ENCODE measurements at regions not wholly inside any gene's neighbourhood (a gene's known extent, or its start where the extent isn't known, plus 50 kb on each side); places are given as distances from the start of the nearest gene placed in this dataset.

DNA sequence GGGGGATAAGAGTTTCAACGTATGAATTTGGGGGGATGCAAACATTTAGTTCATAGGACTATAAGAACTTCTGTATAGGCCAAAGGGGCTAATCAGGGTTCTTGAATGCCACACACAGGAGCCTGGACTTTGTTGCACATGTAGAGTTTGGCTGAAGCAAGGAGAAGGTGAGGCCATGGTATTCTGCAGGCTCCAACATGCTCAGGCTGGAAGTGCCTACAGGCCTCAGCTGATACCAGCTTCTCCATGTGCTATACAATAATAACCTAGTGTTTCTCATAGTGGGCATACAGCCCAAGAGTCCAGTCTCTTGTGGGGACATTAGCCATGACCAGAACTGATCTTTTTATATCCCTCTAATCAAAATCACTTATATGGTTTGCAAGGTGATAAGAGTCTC, 399.7 kb upstream of the MCTP2 start:
- no peak for TF ChIP-seq TEAD4 (CRISPR knock-in tag; IDR thresholded peaks at IDR 0.05)
- no peak for TF ChIP-seq ZNF263 (CRISPR knock-in tag; IDR thresholded peaks at IDR 0.05; ENCODE audit: low read depth)
- TF ChIP-seq, protein P1, sequence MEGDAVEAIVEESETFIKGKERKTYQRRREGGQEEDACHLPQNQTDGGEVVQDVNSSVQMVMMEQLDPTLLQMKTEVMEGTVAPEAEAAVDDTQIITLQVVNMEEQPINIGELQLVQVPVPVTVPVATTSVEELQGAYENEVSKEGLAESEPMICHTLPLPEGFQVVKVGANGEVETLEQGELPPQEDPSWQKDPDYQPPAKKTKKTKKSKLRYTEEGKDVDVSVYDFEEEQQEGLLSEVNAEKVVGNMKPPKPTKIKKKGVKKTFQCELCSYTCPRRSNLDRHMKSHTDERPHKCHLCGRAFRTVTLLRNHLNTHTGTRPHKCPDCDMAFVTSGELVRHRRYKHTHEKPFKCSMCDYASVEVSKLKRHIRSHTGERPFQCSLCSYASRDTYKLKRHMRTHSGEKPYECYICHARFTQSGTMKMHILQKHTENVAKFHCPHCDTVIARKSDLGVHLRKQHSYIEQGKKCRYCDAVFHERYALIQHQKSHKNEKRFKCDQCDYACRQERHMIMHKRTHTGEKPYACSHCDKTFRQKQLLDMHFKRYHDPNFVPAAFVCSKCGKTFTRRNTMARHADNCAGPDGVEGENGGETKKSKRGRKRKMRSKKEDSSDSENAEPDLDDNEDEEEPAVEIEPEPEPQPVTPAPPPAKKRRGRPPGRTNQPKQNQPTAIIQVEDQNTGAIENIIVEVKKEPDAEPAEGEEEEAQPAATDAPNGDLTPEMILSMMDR (IDR thresholded peaks at IDR 0.05) = no peak
- TF ChIP-seq, protein P2, sequence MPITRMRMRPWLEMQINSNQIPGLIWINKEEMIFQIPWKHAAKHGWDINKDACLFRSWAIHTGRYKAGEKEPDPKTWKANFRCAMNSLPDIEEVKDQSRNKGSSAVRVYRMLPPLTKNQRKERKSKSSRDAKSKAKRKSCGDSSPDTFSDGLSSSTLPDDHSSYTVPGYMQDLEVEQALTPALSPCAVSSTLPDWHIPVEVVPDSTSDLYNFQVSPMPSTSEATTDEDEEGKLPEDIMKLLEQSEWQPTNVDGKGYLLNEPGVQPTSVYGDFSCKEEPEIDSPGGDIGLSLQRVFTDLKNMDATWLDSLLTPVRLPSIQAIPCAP (CRISPR knock-in tag; IDR thresholded peaks at IDR 0.05) = no peak
- TF ChIP-seq ETV6 (CRISPR knock-in tag; IDR thresholded peaks at IDR 0.05) = no peak
- TF ChIP-seq, protein P3, sequence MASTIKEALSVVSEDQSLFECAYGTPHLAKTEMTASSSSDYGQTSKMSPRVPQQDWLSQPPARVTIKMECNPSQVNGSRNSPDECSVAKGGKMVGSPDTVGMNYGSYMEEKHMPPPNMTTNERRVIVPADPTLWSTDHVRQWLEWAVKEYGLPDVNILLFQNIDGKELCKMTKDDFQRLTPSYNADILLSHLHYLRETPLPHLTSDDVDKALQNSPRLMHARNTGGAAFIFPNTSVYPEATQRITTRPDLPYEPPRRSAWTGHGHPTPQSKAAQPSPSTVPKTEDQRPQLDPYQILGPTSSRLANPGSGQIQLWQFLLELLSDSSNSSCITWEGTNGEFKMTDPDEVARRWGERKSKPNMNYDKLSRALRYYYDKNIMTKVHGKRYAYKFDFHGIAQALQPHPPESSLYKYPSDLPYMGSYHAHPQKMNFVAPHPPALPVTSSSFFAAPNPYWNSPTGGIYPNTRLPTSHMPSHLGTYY (CRISPR knock-in tag; IDR thresholded peaks at IDR 0.05) = no peak
- TF ChIP-seq, protein P4, sequence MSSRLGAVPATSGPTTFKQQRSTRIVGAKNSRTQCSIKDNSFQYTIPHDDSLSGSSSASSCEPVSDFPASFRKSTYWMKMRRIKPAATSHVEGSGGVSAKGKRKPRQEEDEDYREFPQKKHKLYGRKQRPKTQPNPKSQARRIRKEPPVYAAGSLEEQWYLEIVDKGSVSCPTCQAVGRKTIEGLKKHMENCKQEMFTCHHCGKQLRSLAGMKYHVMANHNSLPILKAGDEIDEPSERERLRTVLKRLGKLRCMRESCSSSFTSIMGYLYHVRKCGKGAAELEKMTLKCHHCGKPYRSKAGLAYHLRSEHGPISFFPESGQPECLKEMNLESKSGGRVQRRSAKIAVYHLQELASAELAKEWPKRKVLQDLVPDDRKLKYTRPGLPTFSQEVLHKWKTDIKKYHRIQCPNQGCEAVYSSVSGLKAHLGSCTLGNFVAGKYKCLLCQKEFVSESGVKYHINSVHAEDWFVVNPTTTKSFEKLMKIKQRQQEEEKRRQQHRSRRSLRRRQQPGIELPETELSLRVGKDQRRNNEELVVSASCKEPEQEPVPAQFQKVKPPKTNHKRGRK (CRISPR knock-in tag; IDR thresholded peaks at IDR 0.05; ENCODE audit: borderline replicate concordance) = no peak
- no peak for TF ChIP-seq ZNF423 (CRISPR knock-in tag; IDR thresholded peaks at IDR 0.05)
- TF ChIP-seq, protein P5, sequence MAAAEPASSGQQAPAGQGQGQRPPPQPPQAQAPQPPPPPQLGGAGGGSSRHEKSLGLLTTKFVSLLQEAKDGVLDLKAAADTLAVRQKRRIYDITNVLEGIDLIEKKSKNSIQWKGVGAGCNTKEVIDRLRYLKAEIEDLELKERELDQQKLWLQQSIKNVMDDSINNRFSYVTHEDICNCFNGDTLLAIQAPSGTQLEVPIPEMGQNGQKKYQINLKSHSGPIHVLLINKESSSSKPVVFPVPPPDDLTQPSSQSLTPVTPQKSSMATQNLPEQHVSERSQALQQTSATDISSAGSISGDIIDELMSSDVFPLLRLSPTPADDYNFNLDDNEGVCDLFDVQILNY (CRISPR knock-in tag; IDR thresholded peaks at IDR 0.05) = no peak
- no peak for TF ChIP-seq NFYB (CRISPR knock-in tag; conservative IDR thresholded peaks at IDR 0.05; ENCODE audit: low read depth)
- TF ChIP-seq, protein P6, sequence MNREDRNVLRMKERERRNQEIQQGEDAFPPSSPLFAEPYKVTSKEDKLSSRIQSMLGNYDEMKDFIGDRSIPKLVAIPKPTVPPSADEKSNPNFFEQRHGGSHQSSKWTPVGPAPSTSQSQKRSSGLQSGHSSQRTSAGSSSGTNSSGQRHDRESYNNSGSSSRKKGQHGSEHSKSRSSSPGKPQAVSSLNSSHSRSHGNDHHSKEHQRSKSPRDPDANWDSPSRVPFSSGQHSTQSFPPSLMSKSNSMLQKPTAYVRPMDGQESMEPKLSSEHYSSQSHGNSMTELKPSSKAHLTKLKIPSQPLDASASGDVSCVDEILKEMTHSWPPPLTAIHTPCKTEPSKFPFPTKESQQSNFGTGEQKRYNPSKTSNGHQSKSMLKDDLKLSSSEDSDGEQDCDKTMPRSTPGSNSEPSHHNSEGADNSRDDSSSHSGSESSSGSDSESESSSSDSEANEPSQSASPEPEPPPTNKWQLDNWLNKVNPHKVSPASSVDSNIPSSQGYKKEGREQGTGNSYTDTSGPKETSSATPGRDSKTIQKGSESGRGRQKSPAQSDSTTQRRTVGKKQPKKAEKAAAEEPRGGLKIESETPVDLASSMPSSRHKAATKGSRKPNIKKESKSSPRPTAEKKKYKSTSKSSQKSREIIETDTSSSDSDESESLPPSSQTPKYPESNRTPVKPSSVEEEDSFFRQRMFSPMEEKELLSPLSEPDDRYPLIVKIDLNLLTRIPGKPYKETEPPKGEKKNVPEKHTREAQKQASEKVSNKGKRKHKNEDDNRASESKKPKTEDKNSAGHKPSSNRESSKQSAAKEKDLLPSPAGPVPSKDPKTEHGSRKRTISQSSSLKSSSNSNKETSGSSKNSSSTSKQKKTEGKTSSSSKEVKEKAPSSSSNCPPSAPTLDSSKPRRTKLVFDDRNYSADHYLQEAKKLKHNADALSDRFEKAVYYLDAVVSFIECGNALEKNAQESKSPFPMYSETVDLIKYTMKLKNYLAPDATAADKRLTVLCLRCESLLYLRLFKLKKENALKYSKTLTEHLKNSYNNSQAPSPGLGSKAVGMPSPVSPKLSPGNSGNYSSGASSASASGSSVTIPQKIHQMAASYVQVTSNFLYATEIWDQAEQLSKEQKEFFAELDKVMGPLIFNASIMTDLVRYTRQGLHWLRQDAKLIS (CRISPR knock-in tag; IDR thresholded peaks at IDR 0.05; ENCODE audit: borderline replicate concordance) = no peak
- TF ChIP-seq, protein P7, sequence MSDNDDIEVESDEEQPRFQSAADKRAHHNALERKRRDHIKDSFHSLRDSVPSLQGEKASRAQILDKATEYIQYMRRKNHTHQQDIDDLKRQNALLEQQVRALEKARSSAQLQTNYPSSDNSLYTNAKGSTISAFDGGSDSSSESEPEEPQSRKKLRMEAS (CRISPR knock-in tag; IDR thresholded peaks at IDR 0.05) = no peak
- TF ChIP-seq CREM (CRISPR knock-in tag; IDR thresholded peaks at IDR 0.05) = no peak
